AG20443 (cell line): ENCODE measurements at regions not wholly inside any gene's neighbourhood (a gene's known extent, or its start where the extent isn't known, plus 50 kb on each side); places are given as distances from the start of the nearest gene placed in this dataset.
"Not testable (repeated sequence)": the region's sequence is repeated elsewhere in the genome, so short reads cannot be mapped to it uniquely, and the experiment has no call there.

Experiments used
- DNase-seq: peaks from one replicate; pipeline ENCODE4 v3.0.0; 2012; ENCODE audit warnings: low spot score, mixed read lengths

- no peak for DNase-seq
Measured at GRCh38 chr6:14489445-14489844, 371.9 kb downstream of the CD83 start.

DNA sequence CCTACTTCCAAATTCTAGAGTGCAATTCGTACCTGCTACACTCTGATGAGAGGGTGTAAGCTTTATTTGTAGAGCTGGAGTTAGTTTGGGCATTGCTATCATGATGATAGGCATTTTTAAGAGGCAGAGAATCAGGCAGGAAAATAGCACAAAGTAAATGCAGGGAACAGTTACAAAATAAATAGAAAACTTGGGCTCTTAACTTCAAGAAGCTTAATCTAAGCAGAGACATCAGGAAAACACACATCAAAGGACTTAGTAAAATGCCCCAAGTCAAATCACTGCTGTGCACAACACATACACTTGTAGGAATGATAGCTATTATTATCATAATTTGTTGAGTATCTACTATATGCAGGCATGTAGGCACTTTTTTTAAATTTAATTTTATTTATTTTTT, 381.2 kb downstream of the CD83 start:
- no peak for DNase-seq

- no peak for DNase-seq
Measured at GRCh38 chr6:14499309-14499708, 381.7 kb downstream of the CD83 start.

DNA sequence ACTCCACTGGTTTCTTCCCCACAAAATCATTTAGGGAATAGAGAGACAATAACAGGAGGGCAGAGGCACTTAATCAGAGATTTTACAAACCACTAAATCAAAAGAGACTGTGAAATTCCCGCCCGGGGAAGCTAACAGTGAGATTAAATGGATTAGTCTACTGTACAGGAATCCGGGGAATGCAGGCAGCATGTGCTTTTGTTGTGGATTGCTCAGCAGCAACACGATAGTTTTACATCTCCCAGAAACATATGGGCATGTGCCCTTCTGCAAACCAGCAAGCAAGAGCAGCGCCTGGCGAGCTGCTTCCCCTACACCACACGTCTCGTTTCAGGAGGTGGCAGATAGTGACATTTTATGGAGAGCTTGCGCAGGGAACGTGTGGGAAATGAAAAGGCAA, 382.3 kb downstream of the CD83 start:
- peak; percentile 87 for DNase-seq

- no peak for DNase-seq
Measured at GRCh38 chr6:14500809-14501208, 383.2 kb downstream of the CD83 start.

- DNase-seq = no peak
Measured at GRCh38 chr6:14501240-14501639, 383.7 kb downstream of the CD83 start.

DNA sequence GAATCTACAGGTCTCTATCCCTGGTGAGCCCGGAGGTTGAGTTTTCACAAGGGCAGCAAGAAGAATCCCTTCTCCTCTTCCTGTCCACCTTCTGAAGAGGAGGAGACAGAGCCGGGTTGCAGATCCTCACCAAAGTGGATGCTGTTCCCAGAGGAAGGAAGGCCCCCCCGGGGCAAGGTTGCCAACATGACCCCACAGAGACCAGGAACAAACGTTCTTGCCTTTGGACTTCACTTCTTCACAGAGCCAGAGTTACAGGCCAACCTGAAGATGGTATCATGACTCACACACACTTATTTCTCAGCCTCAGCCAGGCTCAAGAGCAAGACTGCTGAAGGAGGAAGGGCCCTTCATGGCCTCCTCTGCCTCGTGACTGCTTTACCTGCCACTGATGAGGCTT, 384.3 kb downstream of the CD83 start:
- DNase-seq = no peak

DNA sequence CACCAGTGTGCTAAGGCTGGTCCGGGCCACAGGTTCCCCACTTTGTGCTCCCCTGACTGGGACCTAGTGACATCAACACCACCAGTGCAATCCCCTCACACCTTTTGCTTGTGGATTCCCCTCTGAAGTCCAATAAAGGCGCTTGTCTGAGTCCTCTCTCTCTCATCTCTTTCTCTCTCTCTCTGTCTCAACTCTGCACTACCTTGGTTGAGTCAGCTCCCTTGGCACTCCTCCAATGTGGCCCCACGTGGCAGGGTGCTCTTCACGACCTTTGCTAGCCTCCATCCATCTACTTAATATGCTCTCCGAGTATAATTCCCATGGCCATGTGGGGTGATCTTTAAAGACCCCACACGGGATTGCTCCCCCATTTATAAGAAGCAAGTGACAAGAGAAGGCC, 385.0 kb downstream of the CD83 start:
- DNase-seq = no peak

DNA sequence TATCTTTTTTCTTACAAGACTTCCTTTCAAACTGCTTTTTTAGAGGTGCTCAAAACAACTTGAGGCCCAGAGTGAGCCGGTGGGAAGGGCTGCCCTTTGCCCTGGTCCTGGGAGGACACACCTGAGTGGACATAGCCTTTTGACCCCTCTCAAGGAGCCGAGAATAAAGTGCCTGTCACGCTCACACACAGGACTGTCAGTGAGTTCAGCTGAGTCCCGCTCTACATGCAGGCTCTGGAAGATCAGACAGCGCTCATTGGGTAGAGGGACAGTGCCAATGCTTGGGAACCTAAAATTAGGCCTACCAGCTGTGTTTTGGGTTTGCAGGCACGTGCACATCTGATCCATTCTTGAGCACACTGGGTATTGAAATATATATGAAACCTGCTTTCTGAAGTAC, 387.8 kb downstream of the CD83 start:
- DNase-seq = no peak

GRCh38 chr6:14506656-14507246, 389.2 kb downstream of the CD83 start:
- no peak for DNase-seq

- no peak for DNase-seq
Measured at GRCh38 chr6:14509120-14509519, 391.5 kb downstream of the CD83 start.

- DNase-seq = no peak
Measured at GRCh38 chr6:14510038-14510437, 392.5 kb downstream of the CD83 start.

DNA sequence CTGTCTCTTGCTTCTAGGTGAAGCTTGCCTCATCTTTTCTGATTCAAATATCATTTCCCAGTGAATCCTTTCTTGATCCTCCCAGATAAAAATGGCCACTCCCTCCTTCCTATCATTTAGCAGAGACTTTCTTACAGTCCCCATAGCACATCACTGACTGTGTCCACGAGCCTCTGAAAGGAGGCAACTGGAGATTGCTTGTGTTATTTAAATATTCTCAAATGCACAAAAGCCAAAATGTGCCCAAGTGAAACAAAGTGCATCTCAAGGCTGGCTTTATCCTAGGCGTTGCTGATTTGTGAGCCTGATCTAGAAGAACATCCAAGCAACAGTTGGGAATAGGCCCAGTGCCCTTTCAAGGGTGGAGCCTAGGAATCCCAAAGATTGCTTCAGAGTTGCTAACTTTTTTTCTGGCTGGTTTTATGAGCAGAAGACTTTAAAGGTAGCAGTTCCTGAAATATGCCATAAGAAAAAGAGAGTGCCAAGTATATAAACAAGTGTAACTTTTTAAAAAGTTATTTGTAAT, 393.6 kb downstream of the CD83 start:
- peak; percentile 36 for DNase-seq

DNA sequence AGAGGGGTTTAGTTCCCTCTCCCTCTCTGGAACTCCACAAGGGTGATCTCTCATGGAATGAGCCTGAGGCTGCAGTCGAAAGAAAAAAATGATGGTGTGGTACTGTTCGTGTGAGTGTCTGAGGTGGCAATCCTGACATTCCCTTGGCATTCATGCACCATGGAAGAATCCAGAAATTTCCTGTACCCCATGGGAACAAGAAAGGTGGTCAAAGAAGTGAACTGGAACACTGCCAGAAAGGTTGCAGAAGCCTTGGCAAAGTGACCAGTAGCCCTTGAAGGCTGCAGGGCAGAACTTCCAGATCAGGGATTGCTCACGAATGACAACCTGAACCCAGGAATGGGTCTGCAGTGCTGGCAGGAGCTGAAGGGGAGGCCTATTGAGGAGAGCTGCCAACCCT, 394.7 kb downstream of the CD83 start:
- DNase-seq = no peak

- DNase-seq = no peak
Measured at GRCh38 chr6:14513496-14514393, 396.2 kb downstream of the CD83 start.

- peak; percentile 39 for DNase-seq
Measured at GRCh38 chr6:14516956-14517355, 399.4 kb downstream of the CD83 start.

DNA sequence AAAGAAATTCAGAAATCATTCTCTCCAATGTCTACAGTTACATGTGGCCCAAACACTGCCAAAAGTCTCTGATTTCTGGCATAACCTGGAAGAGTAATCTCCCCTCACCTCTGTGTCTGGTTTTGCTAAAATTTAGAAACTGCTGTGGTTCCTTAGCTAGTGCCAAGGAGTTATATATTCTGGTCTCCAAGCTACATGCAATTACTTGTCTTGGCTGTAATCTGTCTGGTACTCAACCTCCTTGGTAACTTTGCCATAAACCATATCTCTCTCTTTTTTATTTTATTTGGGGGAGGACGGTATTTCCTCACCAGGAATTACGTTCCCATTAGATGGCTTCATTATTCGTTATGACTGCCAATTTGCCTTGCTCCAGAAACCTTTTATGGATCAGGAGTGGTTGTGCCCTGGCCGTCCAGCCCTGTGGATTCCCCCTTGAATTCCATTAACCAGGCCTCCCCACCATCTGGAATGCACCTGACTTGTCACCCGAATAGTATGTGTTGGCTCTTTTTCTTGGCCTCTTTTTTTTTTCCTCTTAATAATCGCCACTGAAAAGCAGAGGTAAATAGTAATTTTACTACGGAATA, 400.0 kb downstream of the CD83 start:
- DNase-seq = no peak

GRCh38 chr6:14518515-14519217, 401.1 kb downstream of the CD83 start:
- DNase-seq = peak; percentile 68

- DNase-seq = no peak
Measured at GRCh38 chr6:14520029-14520428, 402.5 kb downstream of the CD83 start.

DNA sequence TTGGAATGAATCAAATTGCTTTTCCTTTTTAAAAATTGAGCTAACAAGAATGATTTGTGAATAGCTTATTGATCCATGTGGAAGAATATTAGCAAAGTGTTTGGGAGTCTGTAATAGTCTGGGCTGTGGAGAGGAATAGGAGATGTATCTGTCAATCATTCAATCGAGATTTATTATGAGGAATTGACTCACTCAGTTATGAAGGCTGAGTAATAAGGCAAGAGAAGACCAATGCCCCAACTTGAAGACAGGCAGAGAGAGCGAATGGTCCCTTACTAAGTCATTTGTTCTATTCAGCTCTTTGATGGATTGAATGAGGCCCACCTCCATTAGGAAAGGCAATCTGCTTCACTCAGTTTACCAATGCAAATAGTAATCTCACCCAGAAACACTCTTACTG, 403.0 kb downstream of the CD83 start:
- DNase-seq = no peak

DNA sequence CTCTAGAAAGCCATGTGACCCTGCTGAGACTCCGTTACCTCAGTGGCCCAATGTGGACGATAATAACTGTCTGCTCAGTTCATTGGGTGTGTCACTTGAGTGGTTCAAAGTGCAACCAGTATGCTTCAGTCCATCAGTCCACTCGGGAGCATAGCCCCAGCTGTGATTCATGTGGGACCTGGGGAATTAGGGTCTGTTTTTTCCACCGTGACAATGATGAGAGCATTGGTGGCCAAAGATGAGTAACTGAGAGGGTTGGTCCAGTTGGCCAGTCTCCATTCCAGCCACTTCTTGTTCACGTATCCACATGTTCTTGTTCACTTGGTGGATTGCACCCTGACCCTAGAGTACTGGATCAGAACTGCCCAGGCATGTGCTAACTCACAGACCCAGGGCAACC, 403.6 kb downstream of the CD83 start:
- DNase-seq = no peak

DNA sequence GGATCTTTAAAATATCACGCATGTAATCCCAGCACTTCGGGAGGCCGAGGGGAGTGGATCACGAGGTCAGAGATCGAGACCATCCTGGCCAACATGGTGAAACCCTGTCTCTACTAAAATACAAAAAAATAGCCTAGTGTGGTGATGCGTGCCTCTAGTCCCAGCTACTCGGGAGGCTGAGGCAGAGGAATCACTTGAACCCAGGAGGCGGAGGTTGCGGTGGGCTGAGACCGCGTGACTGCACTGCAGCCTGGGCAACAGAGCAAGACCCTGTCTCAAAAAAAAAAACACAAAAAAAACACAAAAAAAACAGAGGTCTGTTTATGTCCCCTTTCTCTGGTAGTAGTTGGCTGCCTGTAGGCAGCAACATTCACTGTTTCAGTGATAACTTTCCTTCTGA, 404.3 kb downstream of the CD83 start:
- not testable (repeated sequence) for DNase-seq
